Fibroblast of villous mesenchyme (primary cell): ENCODE measurements at regions not wholly inside any gene's neighbourhood (a gene's known extent, or its start where the extent isn't known, plus 50 kb on each side); places are given as distances from the start of the nearest gene placed in this dataset.
A peak's percentile ranks its signal among the peaks of the same experiment; 100 is the strongest.
"Not testable (repeated sequence)": the region's sequence is repeated elsewhere in the genome, so short reads cannot be mapped to it uniquely, and the experiment has no call there.

ENCODE experiments used
- DNase-seq: peaks from one replicate; pipeline ENCODE4 v3.0.0-alpha.2; 2010; ENCODE audit warnings: low read depth
- H3K4me3 ChIP-seq: 2 replicates; pipeline ENCODE4 v1.5.1; 2011; ENCODE audit warnings: low read depth, mild to moderate bottlenecking, low read length
- TF ChIP-seq, protein P1 (sequence below): IDR thresholded peaks from 2 replicates; pipeline ENCODE4 v1.5.1; 2012; ENCODE audit warnings: low read depth, mild to moderate bottlenecking, low read length; ENCODE audit not compliant: insufficient read depth

GRCh38 chr17:62242076-62242475, 138.3 kb upstream of the EFCAB3 start:
- not testable (repeated sequence) for DNase-seq, H3K4me3 ChIP-seq

DNA sequence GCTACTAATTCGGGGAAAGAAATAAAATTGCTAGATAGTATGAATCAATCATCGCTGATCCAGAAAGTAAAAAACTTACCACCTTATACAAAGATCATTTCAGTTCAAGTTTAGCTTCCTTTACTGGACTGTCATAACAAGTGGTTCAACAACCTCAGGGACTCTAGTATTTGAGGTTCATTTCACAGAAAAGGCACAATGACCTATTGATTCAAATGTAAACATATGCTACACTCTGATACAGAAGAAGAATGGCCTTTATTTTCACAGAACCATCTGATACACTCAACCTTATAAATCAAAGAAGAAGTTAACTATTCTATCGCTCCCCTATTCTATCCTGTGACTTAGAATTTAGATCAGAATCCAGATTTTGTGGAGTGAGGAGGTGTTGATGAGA, 140.8 kb upstream of the EFCAB3 start:
- DNase-seq = not testable (repeated sequence)

GRCh38 chr17:62238551-62239338, 141.6 kb upstream of the EFCAB3 start:
- not testable (repeated sequence) for DNase-seq, H3K4me3 ChIP-seq

More for the DNA sequence above, 140.8 kb upstream of the EFCAB3 start:
- H3K4me3 ChIP-seq = not testable (repeated sequence)

DNA sequence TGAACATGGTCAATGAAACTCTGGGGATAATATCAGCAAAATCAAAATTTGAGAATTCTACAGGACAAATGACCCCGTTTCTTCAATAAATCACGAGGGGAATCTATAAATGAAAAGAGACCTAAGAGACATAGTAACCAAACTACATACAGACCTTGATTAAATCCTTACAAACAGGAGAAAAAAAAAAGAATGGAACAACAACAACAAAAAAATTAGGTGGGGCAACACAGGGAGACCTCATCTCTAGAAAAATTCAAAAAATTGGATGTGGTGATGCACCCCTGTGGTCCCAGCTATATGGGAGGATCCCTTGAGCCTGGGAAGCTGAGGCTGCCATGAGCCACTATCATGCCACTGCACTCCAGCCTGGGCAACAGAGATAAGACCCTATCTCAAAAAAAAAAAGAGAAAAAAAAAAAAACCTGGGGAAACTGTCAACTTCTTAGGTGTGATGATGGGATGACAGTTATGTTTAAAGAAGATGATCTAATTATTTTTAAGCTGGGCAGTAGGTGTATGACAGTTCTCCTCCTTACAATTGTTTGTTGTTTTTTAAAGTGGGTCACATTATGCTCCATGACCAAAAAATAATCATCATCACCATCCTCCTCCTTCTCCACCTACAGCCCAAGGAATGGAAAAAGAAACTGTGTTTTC, 146.4 kb upstream of the EFCAB3 start:
- H3K4me3 ChIP-seq, DNase-seq: not testable (repeated sequence)

GRCh38 chr17:62231293-62231692, 149.1 kb upstream of the EFCAB3 start:
- not testable (repeated sequence) for DNase-seq, H3K4me3 ChIP-seq

DNA sequence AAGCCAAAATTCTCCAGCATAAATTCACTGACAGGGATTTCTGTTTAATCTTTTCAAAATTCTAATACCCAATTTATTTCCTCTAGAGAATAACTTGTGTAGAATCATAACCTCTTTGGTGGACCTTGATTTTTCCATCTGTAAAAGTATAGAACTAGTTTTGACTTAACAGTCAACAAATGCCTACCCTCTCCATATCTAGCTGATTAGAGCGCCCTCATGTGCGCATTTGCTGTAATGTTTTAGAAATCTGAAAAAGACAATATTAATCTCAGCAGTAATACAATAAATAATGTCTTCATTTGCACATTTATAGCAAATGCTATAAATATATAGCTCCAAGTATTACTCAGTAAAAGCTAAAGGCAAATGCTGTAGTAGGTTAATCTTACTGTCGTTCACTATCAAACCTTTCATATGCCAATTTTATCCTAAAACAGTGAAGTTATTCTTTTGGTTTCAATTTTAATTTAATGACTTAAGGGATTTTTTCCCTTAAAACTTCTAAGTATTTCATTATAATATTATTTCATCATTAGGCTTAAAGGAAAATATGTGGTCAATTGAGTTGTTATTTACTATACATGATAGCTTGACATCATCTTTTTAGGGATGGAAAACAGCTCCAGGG, 153.6 kb upstream of the EFCAB3 start:
- not testable (repeated sequence) for H3K4me3 ChIP-seq
- DNase-seq = peak; percentile 4

- DNase-seq, H3K4me3 ChIP-seq: not testable (repeated sequence)
These were observed 156.8 kb upstream of the EFCAB3 start for GRCh38 chr17:62223585-62223984.

- H3K4me3 ChIP-seq = no peak overlapping the region
- TF ChIP-seq, protein P1, sequence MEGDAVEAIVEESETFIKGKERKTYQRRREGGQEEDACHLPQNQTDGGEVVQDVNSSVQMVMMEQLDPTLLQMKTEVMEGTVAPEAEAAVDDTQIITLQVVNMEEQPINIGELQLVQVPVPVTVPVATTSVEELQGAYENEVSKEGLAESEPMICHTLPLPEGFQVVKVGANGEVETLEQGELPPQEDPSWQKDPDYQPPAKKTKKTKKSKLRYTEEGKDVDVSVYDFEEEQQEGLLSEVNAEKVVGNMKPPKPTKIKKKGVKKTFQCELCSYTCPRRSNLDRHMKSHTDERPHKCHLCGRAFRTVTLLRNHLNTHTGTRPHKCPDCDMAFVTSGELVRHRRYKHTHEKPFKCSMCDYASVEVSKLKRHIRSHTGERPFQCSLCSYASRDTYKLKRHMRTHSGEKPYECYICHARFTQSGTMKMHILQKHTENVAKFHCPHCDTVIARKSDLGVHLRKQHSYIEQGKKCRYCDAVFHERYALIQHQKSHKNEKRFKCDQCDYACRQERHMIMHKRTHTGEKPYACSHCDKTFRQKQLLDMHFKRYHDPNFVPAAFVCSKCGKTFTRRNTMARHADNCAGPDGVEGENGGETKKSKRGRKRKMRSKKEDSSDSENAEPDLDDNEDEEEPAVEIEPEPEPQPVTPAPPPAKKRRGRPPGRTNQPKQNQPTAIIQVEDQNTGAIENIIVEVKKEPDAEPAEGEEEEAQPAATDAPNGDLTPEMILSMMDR = no peak
- no peak for DNase-seq
These were observed 154.3 kb upstream of the MED13 start for GRCh38 chr17:62219221-62219899.

DNA sequence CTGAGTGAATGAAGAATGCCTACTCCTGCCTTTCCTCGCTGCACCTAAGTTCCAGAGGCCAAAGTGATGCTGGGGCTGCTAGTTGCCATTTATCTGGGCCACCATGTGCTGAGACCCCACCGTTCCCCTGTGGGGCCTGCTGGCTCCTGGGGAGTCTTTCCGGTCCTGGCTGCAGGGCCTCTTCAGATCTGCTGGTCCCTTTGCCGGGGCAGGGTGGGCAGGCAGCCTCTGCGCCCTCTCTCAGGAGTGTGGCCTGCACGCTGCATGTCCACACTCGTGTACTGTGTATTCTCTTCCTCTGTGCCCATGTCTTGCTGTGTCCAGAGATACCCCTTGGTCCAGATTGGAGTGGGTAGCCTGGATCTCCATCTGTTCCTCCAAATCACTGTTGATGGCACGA, 151.8 kb upstream of the MED13 start:
- no peak for DNase-seq
- H3K4me3 ChIP-seq = no peak overlapping the region
- TF ChIP-seq, protein P1 = no peak

DNA sequence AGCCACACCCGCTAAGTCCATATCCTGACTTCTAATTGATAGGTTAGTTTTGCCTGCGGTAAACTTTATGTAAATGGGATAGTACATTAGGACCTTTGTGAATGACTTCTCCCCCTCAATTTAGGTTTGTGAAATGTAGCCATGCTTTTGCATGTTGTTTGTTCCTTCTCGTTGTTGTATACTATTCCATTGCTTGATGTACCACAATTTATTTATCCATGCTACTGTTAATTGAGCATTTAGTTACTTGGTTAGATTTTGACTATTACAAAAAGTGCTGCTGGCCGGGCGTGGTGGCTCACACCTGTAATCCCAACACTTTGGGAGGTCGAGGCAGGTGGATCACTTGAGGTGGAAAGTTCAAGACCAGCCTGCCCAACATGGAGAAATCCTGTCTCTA, 150.8 kb upstream of the MED13 start:
- not testable (repeated sequence) for H3K4me3 ChIP-seq, DNase-seq

DNA sequence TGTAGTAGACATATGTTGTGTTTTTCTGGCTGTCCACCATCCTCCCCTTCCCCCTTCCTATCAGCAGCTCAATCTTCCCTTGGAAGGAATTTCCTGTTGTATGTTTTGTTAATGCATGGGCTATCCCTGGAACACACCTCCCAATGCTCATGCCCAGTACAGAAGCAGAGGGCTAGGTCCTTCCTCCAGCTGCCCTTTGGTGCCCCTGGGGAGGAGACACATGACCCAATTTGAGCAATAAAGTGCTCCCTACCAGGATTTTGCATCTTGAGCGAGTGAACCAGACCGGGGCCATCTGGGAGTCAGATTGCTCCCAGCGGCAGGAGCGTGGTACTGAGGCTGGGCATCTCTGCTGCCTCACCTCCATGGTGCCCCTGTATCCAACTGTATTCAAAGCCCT, 141.5 kb upstream of the MED13 start:
- peak; percentile 31 for DNase-seq
- no peak overlapping the region for H3K4me3 ChIP-seq
- TF ChIP-seq, protein P1 = peak; percentile 7

GRCh38 chr17:62197156-62197555, 132.1 kb upstream of the MED13 start:
- not testable (repeated sequence) for DNase-seq, H3K4me3 ChIP-seq

DNA sequence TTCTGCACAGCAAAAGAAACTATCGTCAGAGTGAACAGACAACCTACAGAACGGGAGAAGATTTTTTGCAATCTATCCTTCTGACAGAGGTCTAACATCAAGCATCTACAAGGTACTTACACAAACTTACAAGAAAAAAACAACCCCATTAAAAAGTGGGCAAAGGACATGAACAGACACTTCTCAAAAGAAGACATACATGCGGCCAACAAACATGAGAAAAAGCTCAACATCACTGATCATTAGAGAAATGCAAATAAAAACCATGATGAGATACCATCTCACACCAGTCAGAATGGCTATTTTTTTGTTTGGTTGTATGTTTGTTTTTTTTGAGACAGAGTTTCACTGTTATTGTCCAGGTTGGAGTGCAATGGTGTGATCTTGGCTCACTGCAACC, 131.5 kb upstream of the MED13 start:
- H3K4me3 ChIP-seq, DNase-seq: not testable (repeated sequence)
